GM10266 (cell line): ENCODE measurements at regions not wholly inside any gene's neighbourhood (a gene's known extent, or its start where the extent isn't known, plus 50 kb on each side); places are given as distances from the start of the nearest gene placed in this dataset.

Experiments
- DNase-seq: peaks from one replicate; pipeline ENCODE4 v3.0.0; 2012; ENCODE audit errors: extremely low spot score
- TF ChIP-seq, protein P1 (sequence below): IDR thresholded peaks from 2 replicates; pipeline ENCODE4 v1.5.1; 2012; ENCODE audit warnings: mild to moderate bottlenecking, low read depth; ENCODE audit not compliant: control insufficient read depth, insufficient read depth; ENCODE audit errors: missing control alignments

DNA sequence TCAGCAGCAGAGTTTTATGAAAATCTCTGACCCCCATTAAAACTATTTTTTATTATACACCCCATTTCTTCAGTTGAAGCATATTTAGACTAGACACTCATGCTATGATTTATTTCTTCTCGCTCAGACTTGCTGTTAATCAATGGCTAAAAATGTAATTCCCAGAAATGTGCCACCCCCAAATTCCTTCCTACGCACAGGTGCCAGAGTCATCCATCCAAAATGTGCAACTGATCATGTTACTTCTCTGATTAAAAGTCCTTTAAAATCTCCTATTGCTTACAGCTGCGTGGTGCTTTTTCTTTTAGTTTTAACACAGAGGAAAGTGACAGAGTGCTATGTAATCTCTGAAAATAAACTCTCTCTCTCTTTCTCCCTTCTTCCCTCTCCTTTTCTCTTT lies 954.4 kb downstream of the NCAM2 start:
- TF ChIP-seq, protein P1, sequence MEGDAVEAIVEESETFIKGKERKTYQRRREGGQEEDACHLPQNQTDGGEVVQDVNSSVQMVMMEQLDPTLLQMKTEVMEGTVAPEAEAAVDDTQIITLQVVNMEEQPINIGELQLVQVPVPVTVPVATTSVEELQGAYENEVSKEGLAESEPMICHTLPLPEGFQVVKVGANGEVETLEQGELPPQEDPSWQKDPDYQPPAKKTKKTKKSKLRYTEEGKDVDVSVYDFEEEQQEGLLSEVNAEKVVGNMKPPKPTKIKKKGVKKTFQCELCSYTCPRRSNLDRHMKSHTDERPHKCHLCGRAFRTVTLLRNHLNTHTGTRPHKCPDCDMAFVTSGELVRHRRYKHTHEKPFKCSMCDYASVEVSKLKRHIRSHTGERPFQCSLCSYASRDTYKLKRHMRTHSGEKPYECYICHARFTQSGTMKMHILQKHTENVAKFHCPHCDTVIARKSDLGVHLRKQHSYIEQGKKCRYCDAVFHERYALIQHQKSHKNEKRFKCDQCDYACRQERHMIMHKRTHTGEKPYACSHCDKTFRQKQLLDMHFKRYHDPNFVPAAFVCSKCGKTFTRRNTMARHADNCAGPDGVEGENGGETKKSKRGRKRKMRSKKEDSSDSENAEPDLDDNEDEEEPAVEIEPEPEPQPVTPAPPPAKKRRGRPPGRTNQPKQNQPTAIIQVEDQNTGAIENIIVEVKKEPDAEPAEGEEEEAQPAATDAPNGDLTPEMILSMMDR: no peak
- DNase-seq: no peak

DNA sequence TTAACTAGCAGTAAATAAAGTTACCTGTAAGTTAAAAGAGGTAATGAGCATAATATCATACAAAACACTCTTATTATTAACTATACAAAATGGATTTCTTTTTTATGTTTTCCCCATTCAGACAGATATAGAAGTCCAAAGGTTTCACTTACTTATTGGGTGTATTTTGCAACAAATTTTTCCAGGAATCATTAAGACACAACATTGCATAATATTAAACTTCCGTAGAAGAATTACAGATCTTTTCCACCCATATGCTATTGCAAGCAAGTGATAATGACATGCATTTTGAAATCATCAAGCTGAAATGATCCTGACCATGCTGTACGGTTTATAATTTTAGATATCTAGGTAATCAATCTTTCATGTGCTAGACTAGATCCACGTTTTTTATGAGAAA lies 957.0 kb downstream of the NCAM2 start:
- TF ChIP-seq, protein P1: no peak
- DNase-seq: no peak

DNA sequence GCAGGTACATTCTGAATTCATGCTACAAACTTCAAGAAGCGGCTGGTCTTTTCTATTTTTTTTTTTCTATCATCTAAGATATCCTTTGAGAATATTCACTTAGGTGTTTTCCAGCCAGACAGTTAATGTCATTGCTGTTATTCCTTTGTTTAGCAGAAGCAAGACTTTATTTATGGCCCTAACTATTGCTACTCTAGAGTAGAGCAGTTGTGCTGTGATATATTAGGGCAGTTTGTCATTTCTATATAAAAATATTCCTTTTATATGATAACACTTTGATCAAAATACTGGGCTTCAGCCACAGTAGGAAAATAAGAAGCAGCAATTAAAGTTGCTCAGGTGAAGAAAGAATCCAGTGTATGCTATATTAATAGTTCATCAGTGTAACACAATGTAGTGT lies 959.3 kb downstream of the NCAM2 start:
- DNase-seq: no peak
- TF ChIP-seq, protein P1: no peak

DNA sequence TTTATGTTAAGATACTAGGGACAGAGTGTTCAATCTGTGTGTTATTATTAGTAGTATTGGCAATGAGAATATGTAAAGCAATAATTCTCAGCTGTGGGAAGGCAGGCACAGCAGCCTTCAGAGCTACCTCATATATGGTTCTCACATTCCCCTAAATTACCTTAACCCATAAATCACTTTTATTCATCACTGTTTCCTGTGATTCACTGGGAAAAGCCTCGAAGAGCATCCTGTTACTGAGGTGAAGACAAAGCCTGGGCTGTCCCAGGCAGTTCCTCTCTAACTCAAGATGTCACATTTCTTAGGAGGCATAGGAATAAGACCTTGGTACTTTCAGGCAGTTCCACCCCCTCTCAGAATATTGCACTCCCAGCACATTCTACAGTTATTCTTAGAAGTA lies 965.7 kb downstream of the NCAM2 start:
- no peak for DNase-seq
- TF ChIP-seq, protein P1: no peak

DNA sequence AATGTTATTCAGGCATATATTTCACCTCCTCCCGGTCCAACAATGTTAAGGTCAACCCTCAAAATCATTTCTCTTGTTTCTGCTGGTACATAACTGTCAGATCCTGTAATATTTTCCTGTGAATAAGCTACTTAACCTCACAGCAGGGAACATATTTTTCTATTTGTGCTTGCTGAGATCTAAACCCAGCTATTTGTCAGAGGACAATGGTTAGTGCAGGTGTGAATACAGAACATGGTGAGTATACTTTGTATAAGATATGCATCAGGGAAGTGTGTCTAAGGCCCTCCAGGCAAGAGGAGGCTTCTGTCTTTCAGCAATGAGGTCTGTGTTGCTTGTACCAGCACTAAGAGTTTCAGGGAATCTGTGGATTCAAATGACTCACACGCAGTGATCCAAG lies 970.6 kb downstream of the NCAM2 start:
- DNase-seq: no peak
- TF ChIP-seq, protein P1: no peak

DNA sequence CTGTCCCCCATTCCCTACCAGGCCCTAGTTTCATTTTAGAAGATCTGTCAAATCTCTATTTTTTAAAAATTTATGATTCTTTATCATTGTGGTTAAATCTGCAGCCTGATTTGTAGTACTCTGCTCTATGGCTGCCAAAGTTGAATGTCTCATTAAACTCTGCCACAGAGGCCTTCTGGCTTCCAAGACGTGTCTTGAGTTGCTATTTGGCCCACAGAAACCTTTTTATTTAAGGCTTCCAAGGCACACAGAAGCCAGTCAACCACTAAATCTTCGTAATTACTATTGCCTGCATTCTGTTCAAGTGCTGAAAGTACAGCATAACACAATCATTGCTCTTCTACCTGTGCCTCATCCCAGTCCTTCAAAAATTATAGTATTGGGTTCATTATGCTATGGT lies 971.0 kb downstream of the NCAM2 start:
- TF ChIP-seq, protein P1: no peak
- DNase-seq: no peak

DNA sequence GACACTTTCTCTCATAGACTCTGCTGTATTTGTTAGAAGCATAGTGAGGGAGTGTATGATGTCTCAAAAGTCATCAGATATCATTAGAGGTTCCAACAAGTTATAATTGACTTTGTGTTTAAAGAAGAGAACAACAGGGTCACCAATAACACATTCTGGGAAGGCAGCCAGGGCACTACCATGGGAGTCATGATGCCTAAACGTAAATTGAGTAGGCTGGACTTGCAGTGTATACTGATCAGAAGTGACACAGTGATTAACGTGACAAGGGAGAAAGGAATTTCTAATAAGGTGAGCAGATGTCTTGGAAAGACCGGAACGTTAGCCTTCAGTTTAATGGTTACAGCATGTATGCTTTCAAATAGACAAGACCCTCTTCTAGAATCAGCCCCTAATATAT lies 973.2 kb downstream of the NCAM2 start:
- no peak for DNase-seq
- TF ChIP-seq, protein P1: no peak
